ENCODE measurements at regions not wholly inside any gene's neighbourhood (a gene's known extent, or its start where the extent isn't known, plus 50 kb on each side); places are given as distances from the start of the nearest gene placed in this dataset.
"Not testable (repeated sequence)": the region's sequence is repeated elsewhere in the genome, so short reads cannot be mapped to it uniquely, and the experiment has no call there.

GRCh38 chr12:114835031-114835430 lies 151.1 kb upstream of the TBX3 start:
- TF ChIP-seq CTCF (IDR thresholded peaks at IDR 0.05; ENCODE audit: extremely low read depth, insufficient read depth, missing control alignments), result no peak
- no peak for DNase-seq (ENCODE audit: low spot score)
- in situ Hi-C loops (cut with MboI; ENCODE audit: low pct_unique_long_range_greater_than_20kb, low sequenced_read_pairs, unreplicated experiment), result no loop called here

GRCh38 chr12:114834621-114835020 lies 150.6 kb upstream of the TBX3 start:
- no peak for TF ChIP-seq CTCF (IDR thresholded peaks at IDR 0.05; ENCODE audit: extremely low read depth, insufficient read depth, missing control alignments)
- no peak for DNase-seq (ENCODE audit: low spot score)
- in situ Hi-C loops (cut with MboI; ENCODE audit: low pct_unique_long_range_greater_than_20kb, low sequenced_read_pairs, unreplicated experiment), result no loop called here

- no peak for DNase-seq (ENCODE audit: low spot score)
- in situ Hi-C loops (cut with MboI; ENCODE audit: low pct_unique_long_range_greater_than_20kb, low sequenced_read_pairs, unreplicated experiment), result no loop called here
- no peak for TF ChIP-seq CTCF (IDR thresholded peaks at IDR 0.05; ENCODE audit: extremely low read depth, insufficient read depth, missing control alignments)
These were observed 145.9 kb upstream of the TBX3 start for GRCh38 chr12:114829833-114830232.

GRCh38 chr12:114829244-114829643 lies 145.3 kb upstream of the TBX3 start:
- DNase-seq (ENCODE audit: low spot score); in situ Hi-C loops (cut with MboI; ENCODE audit: low pct_unique_long_range_greater_than_20kb, low sequenced_read_pairs, unreplicated experiment): not testable (repeated sequence)

- TF ChIP-seq CTCF (IDR thresholded peaks at IDR 0.05; ENCODE audit: extremely low read depth, insufficient read depth, missing control alignments), result no peak
- in situ Hi-C loops (cut with MboI; ENCODE audit: low pct_unique_long_range_greater_than_20kb, low sequenced_read_pairs, unreplicated experiment), result no loop called here
- DNase-seq (ENCODE audit: low spot score), result no peak
These were observed 143.5 kb upstream of the TBX3 start for GRCh38 chr12:114827461-114827860.

- no peak for DNase-seq (ENCODE audit: low spot score)
- TF ChIP-seq CTCF (IDR thresholded peaks at IDR 0.05; ENCODE audit: extremely low read depth, insufficient read depth, missing control alignments), result no peak
- in situ Hi-C loops (cut with MboI; ENCODE audit: low pct_unique_long_range_greater_than_20kb, low sequenced_read_pairs, unreplicated experiment), result no loop called here
These were observed 142.3 kb upstream of the TBX3 start for GRCh38 chr12:114826244-114826643.

GRCh38 chr12:114823724-114824123 lies 139.7 kb upstream of the TBX3 start:
- no peak for DNase-seq (ENCODE audit: low spot score)
- TF ChIP-seq CTCF (IDR thresholded peaks at IDR 0.05; ENCODE audit: extremely low read depth, insufficient read depth, missing control alignments), result no peak
- in situ Hi-C loops (cut with MboI; ENCODE audit: low pct_unique_long_range_greater_than_20kb, low sequenced_read_pairs, unreplicated experiment), result no loop called here

Data from GM13977 (cell line).